HEK293 (cell line): ENCODE measurements at regions not wholly inside any gene's neighbourhood (a gene's known extent, or its start where the extent isn't known, plus 50 kb on each side); places are given as distances from the start of the nearest gene placed in this dataset.
A peak's percentile ranks its signal among the peaks of the same experiment; 100 is the strongest.

ENCODE experiments used
- CTCF ChIA-PET: fragments of 350-600 bp; formaldehyde crosslinking; extraction: SDS; loops from one replicate; lab custom pipeline; 2021; ENCODE audit warnings: antibody characterized with exemption; lab: Yijun Ruan, JAX
- POLR2A ChIA-PET: fragments of 300-600 bp; formaldehyde crosslinking; extraction: SDS; loops from one replicate; lab custom pipeline; 2020; ENCODE audit warnings: antibody characterized with exemption, inconsistent platforms; lab: Yijun Ruan, JAX
- H3K27ac ChIP-seq: fragments of 200-500 bp; sonication (Bioruptor generic); 2 replicates; pipeline ENCODE4 v1.5.1; 2014; ENCODE audit warnings: low read depth, low read length, control low read depth, inconsistent platforms; ENCODE audit errors: extremely low read depth
- H3K36me3 ChIP-seq, 2 experiments: fragments of 200-500 bp in 1 of 2; sonication (Bioruptor generic) in 1 of 2; 1 replicate in 1 of 2; 2 replicates in 1 of 2; pipeline ENCODE4 v1.5.1; 2014 to 2017; ENCODE audit warnings: inconsistent platforms in 2 of 2, low read length in 2 of 2; ENCODE audit not compliant: control insufficient read depth in 2 of 2, insufficient read depth in 1 of 2
- H3K4me1 ChIP-seq: fragments of 200-500 bp; sonication (Bioruptor generic); 2 replicates; pipeline ENCODE4 v1.5.1; 2014; ENCODE audit warnings: mild to moderate bottlenecking, low read length, inconsistent platforms; ENCODE audit not compliant: control insufficient read depth, insufficient read depth
- H3K4me3 ChIP-seq: 2 replicates; pipeline ENCODE4 v1.5.1; 2011; ENCODE audit warnings: low read depth, mild to moderate bottlenecking, control low read depth, low read length, moderate library complexity
- H3K9me3 ChIP-seq: fragments of 200-500 bp; sonication (Bioruptor generic); 2 replicates; pipeline ENCODE4 v1.5.1; 2014; ENCODE audit warnings: low read depth, low read length, inconsistent platforms; ENCODE audit not compliant: control insufficient read depth, insufficient read depth
- FEZF1 ChIP-seq: fragments of 450-650 bp; formaldehyde crosslinking; IDR thresholded peaks from 2 replicates; pipeline ENCODE4 v1.5.1; 2016; ENCODE audit warnings: missing biosample characterization, missing genetic modification characterization
- GLIS1 ChIP-seq: fragments of 450-650 bp; formaldehyde crosslinking; IDR thresholded peaks from 2 replicates; pipeline ENCODE4 v1.5.1; 2016; ENCODE audit warnings: missing biosample characterization, missing genetic modification characterization
- KLF1 ChIP-seq: fragments of 450-650 bp; formaldehyde crosslinking; IDR thresholded peaks from 2 replicates; pipeline ENCODE4 v1.5.1; 2016; ENCODE audit warnings: missing biosample characterization, missing genetic modification characterization
- KLF17 ChIP-seq: fragments of 450-650 bp; formaldehyde crosslinking; IDR thresholded peaks from 2 replicates; pipeline ENCODE4 v1.5.1; 2016; ENCODE audit warnings: missing biosample characterization, missing genetic modification characterization
- PRDM1 ChIP-seq: fragments of 450-650 bp; formaldehyde crosslinking; IDR thresholded peaks from 2 replicates; pipeline ENCODE4; 2016; ENCODE audit warnings: missing biosample characterization, missing genetic modification characterization
- PRDM4 ChIP-seq: fragments of 450-650 bp; formaldehyde crosslinking; IDR thresholded peaks from 2 replicates; pipeline ENCODE4 v1.5.1; 2017; ENCODE audit warnings: missing biosample characterization, missing genetic modification characterization
- PRDM6 ChIP-seq: fragments of 450-650 bp; formaldehyde crosslinking; IDR thresholded peaks from 2 replicates; pipeline ENCODE4 v1.5.1; 2017; ENCODE audit warnings: missing biosample characterization, missing genetic modification characterization
- SETDB1 ChIP-seq: IDR thresholded peaks from one replicate; pipeline ENCODE4 v1.6.1; 2017; ENCODE audit warnings: mild to moderate bottlenecking, low read length, moderate library complexity, mixed read lengths; ENCODE audit not compliant: insufficient read length
- ZIC2 ChIP-seq: fragments of 450-650 bp; formaldehyde crosslinking; IDR thresholded peaks from 2 replicates; pipeline ENCODE4 v1.5.1; 2016; ENCODE audit warnings: missing biosample characterization, missing genetic modification characterization
- ZNF157 ChIP-seq: fragments of 450-650 bp; formaldehyde crosslinking; IDR thresholded peaks from 2 replicates; pipeline ENCODE4 v1.5.1; 2016; ENCODE audit warnings: missing biosample characterization, missing genetic modification characterization
- ZNF211 ChIP-seq: fragments of 450-650 bp; formaldehyde crosslinking; IDR thresholded peaks from 2 replicates; pipeline ENCODE4 v1.5.1; 2016; ENCODE audit warnings: low read depth, missing biosample characterization, missing genetic modification characterization
- ZNF214 ChIP-seq: fragments of 450-650 bp; formaldehyde crosslinking; IDR thresholded peaks from 2 replicates; pipeline ENCODE4 v1.5.1; 2017; ENCODE audit warnings: missing biosample characterization, mild to moderate bottlenecking, missing genetic modification characterization, borderline replicate concordance
- ZNF335 ChIP-seq: fragments of 450-650 bp; formaldehyde crosslinking; conservative IDR thresholded peaks from 2 replicates; pipeline ENCODE4 v1.5.1; 2016; ENCODE audit warnings: missing biosample characterization, missing genetic modification characterization
- ZNF341 ChIP-seq: fragments of 450-650 bp; formaldehyde crosslinking; IDR thresholded peaks from 2 replicates; pipeline ENCODE4; 2016; ENCODE audit warnings: low read depth, missing biosample characterization, missing genetic modification characterization
- ZNF366 ChIP-seq: fragments of 450-650 bp; formaldehyde crosslinking; conservative IDR thresholded peaks from 2 replicates; pipeline ENCODE4 v1.5.1; 2016; ENCODE audit warnings: missing biosample characterization, missing genetic modification characterization
- ZNF433 ChIP-seq: fragments of 450-650 bp; formaldehyde crosslinking; IDR thresholded peaks from 2 replicates; pipeline ENCODE4 v1.5.1; 2016; ENCODE audit warnings: missing biosample characterization, missing genetic modification characterization, low read depth
- ZNF48 ChIP-seq: fragments of 450-650 bp; formaldehyde crosslinking; IDR thresholded peaks from 2 replicates; pipeline ENCODE4 v1.5.1; 2016; ENCODE audit warnings: missing biosample characterization, missing genetic modification characterization
- ZNF558 ChIP-seq: fragments of 450-650 bp; formaldehyde crosslinking; IDR thresholded peaks from 2 replicates; pipeline ENCODE4 v1.5.1; 2016; ENCODE audit warnings: missing biosample characterization, missing genetic modification characterization
- ZNF560 ChIP-seq: fragments of 450-650 bp; formaldehyde crosslinking; IDR thresholded peaks from 2 replicates; pipeline ENCODE4 v1.5.1; 2017; ENCODE audit warnings: missing biosample characterization, missing genetic modification characterization, borderline replicate concordance
- ZNF621 ChIP-seq: fragments of 450-650 bp; formaldehyde crosslinking; IDR thresholded peaks from 2 replicates; pipeline ENCODE4 v1.5.1; 2017; ENCODE audit warnings: missing biosample characterization, missing genetic modification characterization
- ZNF639 ChIP-seq: fragments of 450-650 bp; formaldehyde crosslinking; IDR thresholded peaks from 2 replicates; pipeline ENCODE4 v1.5.1; 2016; ENCODE audit warnings: missing biosample characterization, missing genetic modification characterization
- ZNF707 ChIP-seq: fragments of 450-650 bp; formaldehyde crosslinking; IDR thresholded peaks from 2 replicates; pipeline ENCODE4 v1.5.1; 2016; ENCODE audit warnings: missing biosample characterization, missing genetic modification characterization
- ZXDB ChIP-seq: fragments of 450-650 bp; formaldehyde crosslinking; IDR thresholded peaks from 2 replicates; pipeline ENCODE4 v1.5.1; 2016; ENCODE audit warnings: missing biosample characterization, missing genetic modification characterization

DNA sequence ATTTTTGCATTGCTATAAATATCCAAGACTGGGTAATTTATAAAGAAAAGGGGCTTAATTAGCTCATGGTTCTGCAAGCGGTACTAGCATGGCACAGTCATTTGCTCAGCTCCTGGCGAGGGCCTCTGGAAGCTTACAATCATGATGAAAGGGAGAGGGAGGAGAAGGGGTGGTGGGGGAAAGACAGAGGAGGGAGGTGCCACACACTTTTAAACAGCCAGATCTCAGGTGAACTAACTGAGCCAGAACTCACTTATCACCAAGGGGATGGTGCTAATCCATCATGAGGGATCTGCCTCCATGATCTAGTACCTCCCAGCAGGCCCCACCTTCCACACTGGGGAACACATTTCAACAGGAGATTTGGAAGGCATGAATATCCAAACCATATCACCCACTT, 476.3 kb downstream of the PCNX1 start:
- CTCF ChIA-PET: no interaction called here
- Histone ChIP-seq H3K36me3 (no peaks in the 10 kb centered on the region), H3K4me1 (peaks cover 12% of the 10 kb centered on the region), H3K27ac (0 out of 2 replicates have a peak overlapping the region, but pooled peaks have one; percentile 34), H3K9me3 (no peaks in the 10 kb centered on the region), H3K4me3 (no peak overlapping the region)
- POLR2A ChIA-PET: no interaction called here
- no peak for TF ChIP-seq KLF1
- TF ChIP-seq PRDM1 (tag by site-specific recombination): no peak
- no peak for TF ChIP-seq ZNF433 (tag by site-specific recombination)
- no peak for TF ChIP-seq ZNF366 (tag by site-specific recombination)
- TF ChIP-seq ZNF341 (tag by site-specific recombination): peak; percentile 83
- TF ChIP-seq ZNF560 (tag by site-specific recombination): no peak
- TF ChIP-seq ZXDB (tag by site-specific recombination): no peak
- TF ChIP-seq SETDB1: no peak
- TF ChIP-seq, all 188 proteins: peak for 1

- ChIA-PET CTCF (interaction anchor here (1.3 kb wide), 1 partner anchor 20 kb away, joined by 3 read pairs; no protein-coding TSS in a partner anchor), POLR2A (no interaction called here)
- H3K36me3 ChIP-seq: no peaks in the 10 kb centered on the region
- H3K27ac ChIP-seq: 0 out of 2 replicates have a peak overlapping the region, but pooled peaks have one; percentile 34
- H3K4me1 ChIP-seq: peaks cover 12% of the 10 kb centered on the region
- H3K4me3 ChIP-seq: no peak overlapping the region
- peak; percentile 76 for TF ChIP-seq ZIC2
- peak; percentile 33 for TF ChIP-seq ZNF341 (tag by site-specific recombination)
- 0 out of 2 replicates have a peak, but pooled peaks have one; percentile 25 for TF ChIP-seq PRDM4 (tag by site-specific recombination)
- 0 out of 2 replicates have a peak, but pooled peaks have one; percentile 17 for TF ChIP-seq KLF1
- no peak for TF ChIP-seq ZNF707 (tag by site-specific recombination)
- TF ChIP-seq PRDM6 (tag by site-specific recombination): peak; percentile 46; the same call in 1 of the 2 replicates
- no peak for TF ChIP-seq ZNF621 (tag by site-specific recombination)
- TF ChIP-seq ZNF48 (tag by site-specific recombination): no peak
- peak; percentile 30; the same call in 1 of the 2 replicates for TF ChIP-seq FEZF1 (tag by site-specific recombination)
- H3K9me3 ChIP-seq: no peaks in the 10 kb centered on the region
Observed at GRCh38 chr14:71384007-71384845, 477.0 kb downstream of the PCNX1 start.

- TF ChIP-seq ZNF558 (tag by site-specific recombination) (no peak), KLF17 (tag by site-specific recombination) (no peak), ZNF214 (tag by site-specific recombination) (no peak), ZNF639 (tag by site-specific recombination) (no peak), GLIS1 (tag by site-specific recombination) (no peak), ZNF335 (tag by site-specific recombination) (no peak), ZNF211 (no peak), ZNF157 (tag by site-specific recombination) (no peak), ZNF560 (tag by site-specific recombination) (no peak)
- TF ChIP-seq, all 188 proteins: peak for 0
Observed at GRCh38 chr14:71387753-71388152, 480.5 kb downstream of the PCNX1 start.

More at GRCh38 chr14:71387753-71388152, 480.5 kb downstream of the PCNX1 start:
- H3K4me3 ChIP-seq: no peak overlapping the region
- no peak overlapping the region for H3K27ac ChIP-seq
- peaks cover 12% of the 10 kb centered on the region for H3K4me1 ChIP-seq
- H3K36me3 ChIP-seq: no peaks in the 10 kb centered on the region
- H3K9me3 ChIP-seq: no peaks in the 10 kb centered on the region
- CTCF ChIA-PET: no interaction called here
- POLR2A ChIA-PET: no interaction called here
